Activated T-helper 2 cell treated with anti-CD3 and anti-CD28 coated beads, Interferon-gamma antibody, Interleukin-2, Interleukin-4, amounts not matched to agents 10 μg/mL and 5 μg/mL and 100 μg/mL, durations not matched to agents 14 hours and 24 hours and 36 hours (primary cell): ENCODE measurements at regions not wholly inside any gene's neighbourhood (a gene's known extent, or its start where the extent isn't known, plus 50 kb on each side); places are given as distances from the start of the nearest gene placed in this dataset.
A peak's percentile ranks its signal among the peaks of the same experiment; 100 is the strongest.

ENCODE experiments used
- DNase-seq: peaks from one replicate; pipeline ENCODE4 v3.0.0; 2021; ENCODE audit warnings: low spot score
- H3K27ac Mint-ChIP-seq: one replicate; pipeline ENCODE4 v1.8.0; 2021; ENCODE audit warnings: mixed read lengths
- H3K27me3 Mint-ChIP-seq: one replicate; pipeline ENCODE4 v1.8.0; 2021; ENCODE audit warnings: low read depth, mixed read lengths
- H3K36me3 Mint-ChIP-seq: one replicate; pipeline ENCODE4 v1.8.0; 2021; ENCODE audit warnings: low read depth, mixed read lengths
- H3K4me1 Mint-ChIP-seq: one replicate; pipeline ENCODE4 v1.8.0; 2021; ENCODE audit warnings: low read depth, mixed read lengths
- H3K4me3 Mint-ChIP-seq: one replicate; pipeline ENCODE4 v1.8.0; 2021; ENCODE audit warnings: low read depth, mild to moderate bottlenecking, moderate library complexity, mixed read lengths
- H3K9me3 Mint-ChIP-seq: one replicate; pipeline ENCODE4 v1.8.0; 2021; ENCODE audit warnings: mixed read lengths
- intact Hi-C: fragments of 100-400 bp; cut with micrococcal nuclease; formaldehyde crosslinking; loops from one replicate; pipeline ENCODE4 v1.15.1; 2023

- no peaks in the 10 kb centered on the region for H3K36me3 Mint-ChIP-seq
- intact Hi-C loops, result no loop called here
- no peaks in the 10 kb centered on the region for H3K27me3 Mint-ChIP-seq
- DNase-seq, result no peak
- no peak overlapping the region for H3K4me3 Mint-ChIP-seq
- no peaks in the 10 kb centered on the region for H3K9me3 Mint-ChIP-seq
- peak overlapping the region; percentile 30 for H3K27ac Mint-ChIP-seq
- H3K4me1 Mint-ChIP-seq, result no peaks in the 10 kb centered on the region
These were observed 304.8 kb upstream of the TSHZ2 start for GRCh38 chr20:52667358-52667757.

GRCh38 chr20:52665441-52665840 is 306.7 kb upstream of the TSHZ2 start:
- no peaks in the 10 kb centered on the region for H3K36me3 Mint-ChIP-seq
- H3K4me3 Mint-ChIP-seq, result no peak overlapping the region

GRCh38 chr20:52655395-52655794 is 316.8 kb upstream of the TSHZ2 start:
- Mint-ChIP-seq H3K4me1 (no peaks in the 10 kb centered on the region), H3K4me3 (no peak overlapping the region), H3K9me3 (no peaks in the 10 kb centered on the region), H3K27me3 (no peaks in the 10 kb centered on the region), H3K36me3 (no peaks in the 10 kb centered on the region), H3K27ac (no peak overlapping the region)
- intact Hi-C loops, result no loop called here
- no peak for DNase-seq

More at GRCh38 chr20:52665441-52665840, 306.7 kb upstream of the TSHZ2 start:
- Mint-ChIP-seq H3K9me3 (no peaks in the 10 kb centered on the region), H3K4me1 (no peaks in the 10 kb centered on the region), H3K27me3 (no peaks in the 10 kb centered on the region), H3K27ac (no peak overlapping the region)
- intact Hi-C loops, result no loop called here
- no peak for DNase-seq

GRCh38 chr20:52654567-52654966 is 317.6 kb upstream of the TSHZ2 start:
- no peak for DNase-seq
- Mint-ChIP-seq H3K4me1 (no peaks in the 10 kb centered on the region), H3K36me3 (no peaks in the 10 kb centered on the region), H3K4me3 (no peak overlapping the region), H3K27me3 (no peaks in the 10 kb centered on the region), H3K9me3 (no peaks in the 10 kb centered on the region), H3K27ac (no peak overlapping the region)
- intact Hi-C loops, result no loop called here

GRCh38 chr20:52652271-52652670 is 319.9 kb upstream of the TSHZ2 start:
- intact Hi-C loops, result no loop called here
- H3K9me3 Mint-ChIP-seq, result no peaks in the 10 kb centered on the region
- H3K36me3 Mint-ChIP-seq, result no peaks in the 10 kb centered on the region
- H3K27ac Mint-ChIP-seq, result no peak overlapping the region
- no peaks in the 10 kb centered on the region for H3K4me1 Mint-ChIP-seq
- H3K4me3 Mint-ChIP-seq, result no peak overlapping the region
- H3K27me3 Mint-ChIP-seq, result no peaks in the 10 kb centered on the region
- no peak for DNase-seq

GRCh38 chr20:52649727-52650126 is 322.4 kb upstream of the TSHZ2 start:
- Mint-ChIP-seq H3K27me3 (no peaks in the 10 kb centered on the region), H3K27ac (no peak overlapping the region), H3K4me3 (no peak overlapping the region), H3K36me3 (no peaks in the 10 kb centered on the region), H3K9me3 (no peaks in the 10 kb centered on the region), H3K4me1 (no peaks in the 10 kb centered on the region)
- DNase-seq, result no peak
- intact Hi-C loops, result no loop called here

GRCh38 chr20:52645822-52646221 is 326.3 kb upstream of the TSHZ2 start:
- intact Hi-C loops, result no loop called here
- Mint-ChIP-seq H3K36me3 (no peaks in the 10 kb centered on the region), H3K27me3 (no peaks in the 10 kb centered on the region), H3K4me3 (no peak overlapping the region), H3K9me3 (no peaks in the 10 kb centered on the region), H3K27ac (no peak overlapping the region), H3K4me1 (no peaks in the 10 kb centered on the region)
- DNase-seq, result no peak

GRCh38 chr20:52643034-52643433 is 329.1 kb upstream of the TSHZ2 start:
- no peak for DNase-seq
- Mint-ChIP-seq H3K4me1 (no peaks in the 10 kb centered on the region), H3K27ac (no peak overlapping the region), H3K4me3 (no peak overlapping the region), H3K27me3 (no peaks in the 10 kb centered on the region), H3K9me3 (no peaks in the 10 kb centered on the region), H3K36me3 (no peaks in the 10 kb centered on the region)
- intact Hi-C loops, result no loop called here

GRCh38 chr20:52637201-52637600 is 335.0 kb upstream of the TSHZ2 start:
- Mint-ChIP-seq H3K36me3 (no peaks in the 10 kb centered on the region), H3K27me3 (no peaks in the 10 kb centered on the region), H3K9me3 (no peaks in the 10 kb centered on the region), H3K4me1 (no peaks in the 10 kb centered on the region), H3K27ac (no peak overlapping the region), H3K4me3 (no peak overlapping the region)
- intact Hi-C loops, result no loop called here
- DNase-seq, result no peak

GRCh38 chr20:52631469-52631868 is 340.7 kb upstream of the TSHZ2 start:
- no peak overlapping the region for H3K4me3 Mint-ChIP-seq
- no peak overlapping the region for H3K27ac Mint-ChIP-seq
- H3K36me3 Mint-ChIP-seq, result no peaks in the 10 kb centered on the region
- H3K9me3 Mint-ChIP-seq, result no peaks in the 10 kb centered on the region
- H3K27me3 Mint-ChIP-seq, result no peaks in the 10 kb centered on the region
- intact Hi-C loops, result no loop called here
- DNase-seq, result no peak
- H3K4me1 Mint-ChIP-seq, result no peaks in the 10 kb centered on the region

GRCh38 chr20:52630138-52630537 is 342.0 kb upstream of the TSHZ2 start:
- intact Hi-C loops, result no loop called here
- Mint-ChIP-seq H3K9me3 (no peaks in the 10 kb centered on the region), H3K4me3 (no peak overlapping the region), H3K27ac (no peak overlapping the region), H3K36me3 (no peaks in the 10 kb centered on the region), H3K27me3 (no peaks in the 10 kb centered on the region), H3K4me1 (no peaks in the 10 kb centered on the region)
- no peak for DNase-seq

- intact Hi-C loops, result no loop called here
- no peaks in the 10 kb centered on the region for H3K27me3 Mint-ChIP-seq
- no peaks in the 10 kb centered on the region for H3K9me3 Mint-ChIP-seq
- no peak for DNase-seq
- no peaks in the 10 kb centered on the region for H3K4me1 Mint-ChIP-seq
- H3K36me3 Mint-ChIP-seq, result no peaks in the 10 kb centered on the region
- no peak overlapping the region for H3K4me3 Mint-ChIP-seq
- H3K27ac Mint-ChIP-seq, result no peak overlapping the region
These were observed 347.9 kb upstream of the TSHZ2 start for GRCh38 chr20:52624281-52624680.

- intact Hi-C loops, result no loop called here
- no peaks in the 10 kb centered on the region for H3K27me3 Mint-ChIP-seq
- no peak overlapping the region for H3K4me3 Mint-ChIP-seq
- no peaks in the 10 kb centered on the region for H3K9me3 Mint-ChIP-seq
- no peak for DNase-seq
- H3K4me1 Mint-ChIP-seq, result no peaks in the 10 kb centered on the region
- H3K27ac Mint-ChIP-seq, result no peak overlapping the region
- no peaks in the 10 kb centered on the region for H3K36me3 Mint-ChIP-seq
These were observed 350.1 kb upstream of the TSHZ2 start for GRCh38 chr20:52622081-52622480.

GRCh38 chr20:52621401-52621800 is 350.8 kb upstream of the TSHZ2 start:
- intact Hi-C loops, result no loop called here
- H3K4me3 Mint-ChIP-seq, result no peak overlapping the region
- H3K9me3 Mint-ChIP-seq, result no peaks in the 10 kb centered on the region
- no peaks in the 10 kb centered on the region for H3K27me3 Mint-ChIP-seq
- no peak for DNase-seq
- H3K4me1 Mint-ChIP-seq, result no peaks in the 10 kb centered on the region
- H3K27ac Mint-ChIP-seq, result no peak overlapping the region
- no peaks in the 10 kb centered on the region for H3K36me3 Mint-ChIP-seq
